GM23338 (cell line): ENCODE measurements at regions not wholly inside any gene's neighbourhood (a gene's known extent, or its start where the extent isn't known, plus 50 kb on each side); places are given as distances from the start of the nearest gene placed in this dataset.

Source experiments
- ATAC-seq: fragments of 200-7000 bp; cut with Tn5 transposase; 3 replicates; pipeline ENCODE4 v1.9.1; 2020
- DNase-seq: peaks from one replicate; pipeline ENCODE4 v3.0.0-alpha.2; 2015; ENCODE audit warnings: low spot score
- H2AFZ ChIP-seq: fragments of 200-600 bp; sonication (generic); 2 replicates; pipeline ENCODE4 v1.8.0; 2016; ENCODE audit warnings: antibody characterized with exemption, mild to moderate bottlenecking, moderate library complexity
- H3F3A ChIP-seq: fragments of 200-600 bp; sonication (generic); replicated peaks from 2 replicates; pipeline ENCODE4 v1.8.0; 2017; ENCODE audit warnings: antibody characterized with exemption, mixed run types, low read depth
- H3K27ac ChIP-seq: fragments of 200-600 bp; sonication (generic); 2 replicates; pipeline ENCODE4 v1.6.1; 2016; ENCODE audit warnings: low read depth
- H3K27me3 ChIP-seq: fragments of 200-600 bp; sonication (generic); 2 replicates; pipeline ENCODE4 v1.8.0; 2016; ENCODE audit warnings: mild to moderate bottlenecking, mixed run types, moderate library complexity; ENCODE audit not compliant: insufficient read depth
- H3K36me3 ChIP-seq: fragments of 200-600 bp; sonication (generic); 2 replicates; pipeline ENCODE4 v1.8.0; 2016; ENCODE audit warnings: mild to moderate bottlenecking; ENCODE audit not compliant: insufficient read depth
- H3K4me1 ChIP-seq: fragments of 200-600 bp; sonication (generic); 2 replicates; pipeline ENCODE4 v1.8.0; 2016; ENCODE audit warnings: mild to moderate bottlenecking, moderate library complexity; ENCODE audit not compliant: insufficient read depth
- H3K4me2 ChIP-seq: fragments of 200-600 bp; sonication (generic); 2 replicates; pipeline ENCODE4 v1.7.1; 2017; ENCODE audit warnings: mixed run types
- H3K4me3 ChIP-seq: fragments of 200-600 bp; sonication (generic); 2 replicates; pipeline ENCODE4 v1.6.1; 2016; ENCODE audit warnings: mixed run types
- H3K79me2 ChIP-seq: fragments of 200-600 bp; sonication (generic); replicated peaks from 2 replicates; pipeline ENCODE4 v1.8.0; 2017; ENCODE audit warnings: mild to moderate bottlenecking; ENCODE audit not compliant: insufficient read depth
- H3K9me2 ChIP-seq: fragments of 200-600 bp; sonication (generic); 2 replicates; pipeline ENCODE4 v1.8.0; 2017; ENCODE audit not compliant: insufficient read depth
- H4K20me1 ChIP-seq: fragments of 200-600 bp; sonication (generic); replicated peaks from 2 replicates; pipeline ENCODE4 v1.8.0; 2017; ENCODE audit warnings: mild to moderate bottlenecking; ENCODE audit not compliant: insufficient read depth
- H3K27ac Mint-ChIP-seq: 2 replicates; pipeline ENCODE4 v1.8.0; 2020; ENCODE audit warnings: inconsistent platforms, mild to moderate bottlenecking, moderate library complexity, mixed read lengths
- H3K27me3 Mint-ChIP-seq: 3 replicates; pipeline ENCODE4 v1.8.0; 2022; ENCODE audit warnings: low read depth, mild to moderate bottlenecking, moderate library complexity, mixed read lengths, inconsistent platforms; ENCODE audit not compliant: insufficient read depth, poor library complexity
- H3K36me3 Mint-ChIP-seq: 3 replicates; pipeline ENCODE4 v1.8.0; 2021; ENCODE audit warnings: low read depth, mild to moderate bottlenecking, inconsistent platforms, moderate library complexity, mixed read lengths
- H3K4me1 Mint-ChIP-seq: 3 replicates; pipeline ENCODE4 v1.8.0; 2020; ENCODE audit warnings: mild to moderate bottlenecking, inconsistent platforms, mixed read lengths
- H3K4me3 Mint-ChIP-seq: 3 replicates; pipeline ENCODE4 v1.8.0; 2021; ENCODE audit warnings: moderate library complexity, mild to moderate bottlenecking, inconsistent platforms, mixed read lengths
- H3K9me3 Mint-ChIP-seq: 3 replicates; pipeline ENCODE4 v1.8.0; 2020; ENCODE audit warnings: moderate library complexity, mild to moderate bottlenecking, inconsistent platforms, mixed read lengths
- JUNB ChIP-seq: IDR thresholded peaks from one replicate; pipeline ENCODE4 v1.6.1; 2016; ENCODE audit warnings: antibody characterized with exemption; ENCODE audit not compliant: unreplicated experiment
- STAT1 ChIP-seq: IDR thresholded peaks from one replicate; pipeline ENCODE4 v1.6.1; 2016; ENCODE audit warnings: antibody characterized with exemption; ENCODE audit not compliant: unreplicated experiment
- ZNF331 ChIP-seq: fragments of 250-450 bp; sonication (Bioruptor Pico); IDR thresholded peaks from 2 replicates; pipeline ENCODE4 v1.5.0; 2020; ENCODE audit warnings: low read depth, mild to moderate bottlenecking, moderate library complexity
- TF ChIP-seq, protein P1 (sequence below), 2 experiments: fragments of 200-600 bp in 1 of 2; sonication (generic) in 1 of 2; conservative IDR thresholded peaks; 2 replicates each; pipeline versions ENCODE4 v1.5.1 to v1.6.1; 2016 to 2017; ENCODE audit warnings: antibody characterized with exemption in 2 of 2, low read depth in 2 of 2, mild to moderate bottlenecking in 2 of 2, moderate library complexity in 1 of 2
- TF ChIP-seq, protein P2 (sequence below): fragments of 250-450 bp; sonication (Bioruptor Pico); IDR thresholded peaks from 2 replicates; pipeline ENCODE4 v1.5.0; 2020; ENCODE audit warnings: mild to moderate bottlenecking, moderate library complexity
- TF ChIP-seq, protein P3 (sequence below): IDR thresholded peaks from one replicate; pipeline ENCODE4 v1.6.1; 2018; ENCODE audit warnings: antibody characterized with exemption; ENCODE audit not compliant: unreplicated experiment
- TF ChIP-seq, protein P4 (sequence below): IDR thresholded peaks from 2 replicates; pipeline ENCODE4 v1.6.1; 2016; ENCODE audit warnings: antibody characterized with exemption

DNA sequence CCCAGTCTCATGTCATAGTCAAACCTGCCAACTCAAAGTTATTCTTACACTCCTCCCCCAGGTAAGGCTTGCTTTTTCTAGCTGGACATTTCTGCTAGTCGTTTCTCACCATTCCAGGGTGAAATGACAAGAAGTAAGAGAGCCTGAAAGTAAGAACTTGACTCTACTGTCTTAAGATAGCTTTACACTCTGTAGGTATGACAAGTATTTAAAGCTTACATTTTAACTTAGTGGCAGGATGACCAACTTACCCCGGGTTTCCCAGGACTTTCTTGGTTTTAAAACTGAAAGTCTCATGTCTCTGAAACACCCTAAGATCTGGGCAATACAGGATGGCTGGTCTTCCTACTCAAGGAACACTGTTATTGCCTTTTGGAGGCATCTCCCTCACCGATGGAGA lies 67.5 kb upstream of the PIK3R1 start:
- Histone ChIP-seq H4K20me1 (no peaks in the 10 kb centered on the region), H3F3A (no peaks in the 10 kb centered on the region), H3K4me3 (no peak overlapping the region), H3K4me1 (no peaks in the 10 kb centered on the region), H3K36me3 (no peaks in the 10 kb centered on the region), H2AFZ (no peak overlapping the region), H3K9me2 (peaks cover 6% of the 10 kb centered on the region; the same call in 1 of the 2 replicates), H3K27me3 (no peaks in the 10 kb centered on the region), H3K27ac (no peak overlapping the region), H3K4me2 (no peak overlapping the region), H3K79me2 (no peaks in the 10 kb centered on the region)
- Mint-ChIP-seq H3K9me3 (peaks cover 11% of the 10 kb centered on the region), H3K4me3 (no peak overlapping the region), H3K4me1 (no peaks in the 10 kb centered on the region), H3K27me3 (no peaks in the 10 kb centered on the region), H3K36me3 (peaks cover 2% of the 10 kb centered on the region; the same call in 1 of the 3 replicates), H3K27ac (no peak overlapping the region)
- DNase-seq, result no peak
- no peak for TF ChIP-seq STAT1
- no peak for TF ChIP-seq ZNF331 (CRISPR knock-in tag)
- TF ChIP-seq, protein P1, sequence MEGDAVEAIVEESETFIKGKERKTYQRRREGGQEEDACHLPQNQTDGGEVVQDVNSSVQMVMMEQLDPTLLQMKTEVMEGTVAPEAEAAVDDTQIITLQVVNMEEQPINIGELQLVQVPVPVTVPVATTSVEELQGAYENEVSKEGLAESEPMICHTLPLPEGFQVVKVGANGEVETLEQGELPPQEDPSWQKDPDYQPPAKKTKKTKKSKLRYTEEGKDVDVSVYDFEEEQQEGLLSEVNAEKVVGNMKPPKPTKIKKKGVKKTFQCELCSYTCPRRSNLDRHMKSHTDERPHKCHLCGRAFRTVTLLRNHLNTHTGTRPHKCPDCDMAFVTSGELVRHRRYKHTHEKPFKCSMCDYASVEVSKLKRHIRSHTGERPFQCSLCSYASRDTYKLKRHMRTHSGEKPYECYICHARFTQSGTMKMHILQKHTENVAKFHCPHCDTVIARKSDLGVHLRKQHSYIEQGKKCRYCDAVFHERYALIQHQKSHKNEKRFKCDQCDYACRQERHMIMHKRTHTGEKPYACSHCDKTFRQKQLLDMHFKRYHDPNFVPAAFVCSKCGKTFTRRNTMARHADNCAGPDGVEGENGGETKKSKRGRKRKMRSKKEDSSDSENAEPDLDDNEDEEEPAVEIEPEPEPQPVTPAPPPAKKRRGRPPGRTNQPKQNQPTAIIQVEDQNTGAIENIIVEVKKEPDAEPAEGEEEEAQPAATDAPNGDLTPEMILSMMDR (conservative IDR thresholded peaks at IDR 0.05; ENCODE audit: low read depth in 2 of 2), result no peak
- TF ChIP-seq, protein P2, sequence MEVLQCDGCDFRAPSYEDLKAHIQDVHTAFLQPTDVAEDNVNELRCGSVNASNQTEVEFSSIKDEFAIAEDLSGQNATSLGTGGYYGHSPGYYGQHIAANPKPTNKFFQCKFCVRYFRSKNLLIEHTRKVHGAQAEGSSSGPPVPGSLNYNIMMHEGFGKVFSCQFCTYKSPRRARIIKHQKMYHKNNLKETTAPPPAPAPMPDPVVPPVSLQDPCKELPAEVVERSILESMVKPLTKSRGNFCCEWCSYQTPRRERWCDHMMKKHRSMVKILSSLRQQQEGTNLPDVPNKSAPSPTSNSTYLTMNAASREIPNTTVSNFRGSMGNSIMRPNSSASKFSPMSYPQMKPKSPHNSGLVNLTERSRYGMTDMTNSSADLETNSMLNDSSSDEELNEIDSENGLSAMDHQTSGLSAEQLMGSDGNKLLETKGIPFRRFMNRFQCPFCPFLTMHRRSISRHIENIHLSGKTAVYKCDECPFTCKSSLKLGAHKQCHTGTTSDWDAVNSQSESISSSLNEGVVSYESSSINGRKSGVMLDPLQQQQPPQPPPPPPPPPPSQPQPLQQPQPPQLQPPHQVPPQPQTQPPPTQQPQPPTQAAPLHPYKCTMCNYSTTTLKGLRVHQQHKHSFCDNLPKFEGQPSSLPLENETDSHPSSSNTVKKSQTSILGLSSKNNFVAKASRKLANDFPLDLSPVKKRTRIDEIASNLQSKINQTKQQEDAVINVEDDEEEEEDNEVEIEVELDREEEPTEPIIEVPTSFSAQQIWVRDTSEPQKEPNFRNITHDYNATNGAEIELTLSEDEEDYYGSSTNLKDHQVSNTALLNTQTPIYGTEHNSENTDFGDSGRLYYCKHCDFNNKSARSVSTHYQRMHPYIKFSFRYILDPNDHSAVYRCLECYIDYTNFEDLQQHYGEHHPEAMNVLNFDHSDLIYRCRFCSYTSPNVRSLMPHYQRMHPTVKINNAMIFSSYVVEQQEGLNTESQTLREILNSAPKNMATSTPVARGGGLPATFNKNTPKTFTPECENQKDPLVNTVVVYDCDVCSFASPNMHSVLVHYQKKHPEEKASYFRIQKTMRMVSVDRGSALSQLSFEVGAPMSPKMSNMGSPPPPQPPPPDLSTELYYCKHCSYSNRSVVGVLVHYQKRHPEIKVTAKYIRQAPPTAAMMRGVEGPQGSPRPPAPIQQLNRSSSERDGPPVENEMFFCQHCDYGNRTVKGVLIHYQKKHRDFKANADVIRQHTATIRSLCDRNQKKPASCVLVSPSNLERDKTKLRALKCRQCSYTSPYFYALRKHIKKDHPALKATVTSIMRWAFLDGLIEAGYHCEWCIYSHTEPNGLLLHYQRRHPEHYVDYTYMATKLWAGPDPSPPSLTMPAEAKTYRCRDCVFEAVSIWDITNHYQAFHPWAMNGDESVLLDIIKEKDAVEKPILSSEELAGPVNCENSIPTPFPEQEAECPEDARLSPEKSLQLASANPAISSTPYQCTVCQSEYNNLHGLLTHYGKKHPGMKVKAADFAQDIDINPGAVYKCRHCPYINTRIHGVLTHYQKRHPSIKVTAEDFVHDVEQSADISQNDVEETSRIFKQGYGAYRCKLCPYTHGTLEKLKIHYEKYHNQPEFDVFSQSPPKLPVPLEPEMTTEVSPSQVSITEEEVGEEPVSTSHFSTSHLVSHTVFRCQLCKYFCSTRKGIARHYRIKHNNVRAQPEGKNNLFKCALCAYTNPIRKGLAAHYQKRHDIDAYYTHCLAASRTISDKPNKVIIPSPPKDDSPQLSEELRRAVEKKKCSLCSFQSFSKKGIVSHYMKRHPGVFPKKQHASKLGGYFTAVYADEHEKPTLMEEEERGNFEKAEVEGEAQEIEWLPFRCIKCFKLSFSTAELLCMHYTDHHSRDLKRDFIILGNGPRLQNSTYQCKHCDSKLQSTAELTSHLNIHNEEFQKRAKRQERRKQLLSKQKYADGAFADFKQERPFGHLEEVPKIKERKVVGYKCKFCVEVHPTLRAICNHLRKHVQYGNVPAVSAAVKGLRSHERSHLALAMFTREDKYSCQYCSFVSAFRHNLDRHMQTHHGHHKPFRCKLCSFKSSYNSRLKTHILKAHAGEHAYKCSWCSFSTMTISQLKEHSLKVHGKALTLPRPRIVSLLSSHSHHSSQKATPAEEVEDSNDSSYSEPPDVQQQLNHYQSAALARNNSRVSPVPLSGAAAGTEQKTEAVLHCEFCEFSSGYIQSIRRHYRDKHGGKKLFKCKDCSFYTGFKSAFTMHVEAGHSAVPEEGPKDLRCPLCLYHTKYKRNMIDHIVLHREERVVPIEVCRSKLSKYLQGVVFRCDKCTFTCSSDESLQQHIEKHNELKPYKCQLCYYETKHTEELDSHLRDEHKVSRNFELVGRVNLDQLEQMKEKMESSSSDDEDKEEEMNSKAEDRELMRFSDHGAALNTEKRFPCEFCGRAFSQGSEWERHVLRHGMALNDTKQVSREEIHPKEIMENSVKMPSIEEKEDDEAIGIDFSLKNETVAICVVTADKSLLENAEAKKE (CRISPR knock-in tag), result no peak
- TF ChIP-seq, protein P3, sequence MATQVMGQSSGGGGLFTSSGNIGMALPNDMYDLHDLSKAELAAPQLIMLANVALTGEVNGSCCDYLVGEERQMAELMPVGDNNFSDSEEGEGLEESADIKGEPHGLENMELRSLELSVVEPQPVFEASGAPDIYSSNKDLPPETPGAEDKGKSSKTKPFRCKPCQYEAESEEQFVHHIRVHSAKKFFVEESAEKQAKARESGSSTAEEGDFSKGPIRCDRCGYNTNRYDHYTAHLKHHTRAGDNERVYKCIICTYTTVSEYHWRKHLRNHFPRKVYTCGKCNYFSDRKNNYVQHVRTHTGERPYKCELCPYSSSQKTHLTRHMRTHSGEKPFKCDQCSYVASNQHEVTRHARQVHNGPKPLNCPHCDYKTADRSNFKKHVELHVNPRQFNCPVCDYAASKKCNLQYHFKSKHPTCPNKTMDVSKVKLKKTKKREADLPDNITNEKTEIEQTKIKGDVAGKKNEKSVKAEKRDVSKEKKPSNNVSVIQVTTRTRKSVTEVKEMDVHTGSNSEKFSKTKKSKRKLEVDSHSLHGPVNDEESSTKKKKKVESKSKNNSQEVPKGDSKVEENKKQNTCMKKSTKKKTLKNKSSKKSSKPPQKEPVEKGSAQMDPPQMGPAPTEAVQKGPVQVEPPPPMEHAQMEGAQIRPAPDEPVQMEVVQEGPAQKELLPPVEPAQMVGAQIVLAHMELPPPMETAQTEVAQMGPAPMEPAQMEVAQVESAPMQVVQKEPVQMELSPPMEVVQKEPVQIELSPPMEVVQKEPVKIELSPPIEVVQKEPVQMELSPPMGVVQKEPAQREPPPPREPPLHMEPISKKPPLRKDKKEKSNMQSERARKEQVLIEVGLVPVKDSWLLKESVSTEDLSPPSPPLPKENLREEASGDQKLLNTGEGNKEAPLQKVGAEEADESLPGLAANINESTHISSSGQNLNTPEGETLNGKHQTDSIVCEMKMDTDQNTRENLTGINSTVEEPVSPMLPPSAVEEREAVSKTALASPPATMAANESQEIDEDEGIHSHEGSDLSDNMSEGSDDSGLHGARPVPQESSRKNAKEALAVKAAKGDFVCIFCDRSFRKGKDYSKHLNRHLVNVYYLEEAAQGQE, result no peak
- TF ChIP-seq JUNB, result no peak
- TF ChIP-seq, protein P4, sequence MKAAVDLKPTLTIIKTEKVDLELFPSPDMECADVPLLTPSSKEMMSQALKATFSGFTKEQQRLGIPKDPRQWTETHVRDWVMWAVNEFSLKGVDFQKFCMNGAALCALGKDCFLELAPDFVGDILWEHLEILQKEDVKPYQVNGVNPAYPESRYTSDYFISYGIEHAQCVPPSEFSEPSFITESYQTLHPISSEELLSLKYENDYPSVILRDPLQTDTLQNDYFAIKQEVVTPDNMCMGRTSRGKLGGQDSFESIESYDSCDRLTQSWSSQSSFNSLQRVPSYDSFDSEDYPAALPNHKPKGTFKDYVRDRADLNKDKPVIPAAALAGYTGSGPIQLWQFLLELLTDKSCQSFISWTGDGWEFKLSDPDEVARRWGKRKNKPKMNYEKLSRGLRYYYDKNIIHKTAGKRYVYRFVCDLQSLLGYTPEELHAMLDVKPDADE, result no peak
- ATAC-seq, result no peak
